HG03103 (cell line): ENCODE measurements at regions not wholly inside any gene's neighbourhood (a gene's known extent, or its start where the extent isn't known, plus 50 kb on each side); places are given as distances from the start of the nearest gene placed in this dataset.

Experiments
- ATAC-seq: cut with Tn5 transposase; IDR thresholded peaks from one replicate; pipeline ENCODE4 v1.9.1; 2021; ENCODE audit warnings: low read depth; ENCODE audit not compliant: unreplicated experiment

GRCh38 chr2:59018737-59019136 lies 777.6 kb upstream of the FANCL start:
- ATAC-seq = no peak

DNA sequence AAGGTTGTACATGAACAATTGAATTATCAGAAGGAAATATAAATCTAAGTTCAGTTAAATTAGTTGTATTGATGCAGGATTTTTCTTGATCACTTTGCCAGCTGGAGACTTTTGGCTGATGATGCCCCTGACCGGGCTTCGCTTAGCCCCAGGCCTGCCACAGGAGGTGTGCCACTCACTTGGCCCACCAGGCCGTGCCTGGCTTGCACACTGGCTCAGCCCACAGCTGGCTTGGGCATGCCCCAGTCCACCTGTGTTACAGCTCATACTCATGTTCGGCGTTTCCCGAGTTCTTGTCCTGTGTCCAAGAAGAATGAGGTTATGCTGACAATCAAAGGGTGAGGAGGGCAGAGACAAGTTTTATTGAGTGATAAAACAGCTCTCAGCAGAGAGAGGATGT lies 773.9 kb upstream of the FANCL start:
- ATAC-seq = no peak

DNA sequence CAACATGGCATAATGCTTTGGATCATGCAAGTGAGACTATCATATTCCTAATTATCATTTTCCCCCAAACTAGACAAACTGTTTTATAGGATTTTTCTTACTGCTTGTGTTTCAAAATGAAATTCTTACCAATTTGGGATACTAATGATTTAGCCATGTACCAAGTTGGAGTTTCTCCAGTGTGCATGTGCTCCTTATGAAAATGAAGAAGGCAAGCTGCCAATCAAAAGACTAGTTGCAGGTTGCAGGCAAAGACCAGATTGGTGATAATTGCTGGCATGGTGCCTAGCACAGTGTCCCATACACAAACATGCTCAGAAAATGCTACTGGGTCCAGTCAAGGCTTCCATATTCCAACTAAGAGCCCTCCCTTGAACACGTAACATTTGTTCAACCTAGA lies 771.8 kb upstream of the FANCL start:
- no peak for ATAC-seq

GRCh38 chr2:59012234-59012633 lies 771.1 kb upstream of the FANCL start:
- no peak for ATAC-seq

DNA sequence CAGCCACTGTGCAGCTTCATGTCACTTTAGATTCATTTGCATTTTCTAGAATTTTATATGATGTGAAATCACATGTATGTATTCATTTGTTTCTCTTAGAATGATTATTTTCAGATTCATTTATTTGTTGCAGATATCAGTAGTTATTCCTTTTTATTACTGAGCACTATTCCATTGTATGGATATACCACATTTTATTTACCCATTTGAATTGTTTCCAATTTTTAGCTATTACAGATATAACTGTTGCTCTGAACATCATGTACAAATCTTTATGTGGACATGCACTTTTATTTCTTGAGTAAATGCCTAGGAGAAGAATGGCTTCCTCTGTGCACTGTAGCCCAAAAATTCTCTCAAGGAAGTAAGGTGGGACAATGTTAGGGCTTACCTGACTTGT lies 767.8 kb upstream of the FANCL start:
- ATAC-seq = no peak

- ATAC-seq = no peak
Observed at GRCh38 chr2:59005836-59006615, 764.9 kb upstream of the FANCL start.

DNA sequence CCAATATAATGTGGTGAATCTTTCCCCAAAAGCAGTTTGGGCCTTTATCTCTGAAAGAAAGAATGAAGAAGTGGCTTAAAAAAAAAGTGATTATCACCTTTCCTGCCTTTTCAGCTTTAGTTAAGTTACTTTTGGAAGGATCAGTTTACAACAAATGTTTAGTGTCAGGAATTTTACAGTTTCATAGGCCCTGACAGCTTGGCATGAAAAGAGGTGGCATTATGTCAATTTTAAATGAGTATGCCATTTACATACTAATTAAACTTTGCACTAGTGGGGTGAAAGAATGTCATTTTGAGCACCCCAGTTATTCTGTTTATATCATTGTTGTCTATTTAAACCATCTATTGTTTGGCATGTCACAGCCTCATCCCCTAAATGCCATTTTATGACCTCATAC lies 763.5 kb upstream of the FANCL start:
- ATAC-seq = no peak

DNA sequence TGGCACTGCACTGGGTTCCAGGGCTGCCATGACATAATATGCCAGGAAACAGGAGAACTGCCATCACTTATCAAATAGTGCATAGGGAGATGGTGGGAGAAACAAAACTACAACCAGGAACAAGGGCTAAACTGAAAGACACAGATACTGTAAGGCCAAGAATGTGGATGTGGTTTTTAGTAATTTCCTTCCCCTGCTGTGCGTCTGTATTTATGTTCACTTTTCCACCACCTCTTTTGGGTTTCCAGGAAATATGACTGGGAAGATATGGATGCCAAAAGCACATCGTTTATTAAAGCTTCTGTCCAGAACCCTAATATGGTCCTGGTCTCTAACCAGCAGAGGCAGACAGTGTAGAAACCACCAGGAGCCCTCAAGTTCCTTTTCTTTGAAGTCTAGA lies 759.7 kb upstream of the FANCL start:
- ATAC-seq = no peak

GRCh38 chr2:58992062-58992706 lies 751.1 kb upstream of the FANCL start:
- ATAC-seq = no peak

GRCh38 chr2:58991357-58991756 lies 750.2 kb upstream of the FANCL start:
- no peak for ATAC-seq

- no peak for ATAC-seq
Observed at GRCh38 chr2:58985541-58985940, 744.4 kb upstream of the FANCL start.

DNA sequence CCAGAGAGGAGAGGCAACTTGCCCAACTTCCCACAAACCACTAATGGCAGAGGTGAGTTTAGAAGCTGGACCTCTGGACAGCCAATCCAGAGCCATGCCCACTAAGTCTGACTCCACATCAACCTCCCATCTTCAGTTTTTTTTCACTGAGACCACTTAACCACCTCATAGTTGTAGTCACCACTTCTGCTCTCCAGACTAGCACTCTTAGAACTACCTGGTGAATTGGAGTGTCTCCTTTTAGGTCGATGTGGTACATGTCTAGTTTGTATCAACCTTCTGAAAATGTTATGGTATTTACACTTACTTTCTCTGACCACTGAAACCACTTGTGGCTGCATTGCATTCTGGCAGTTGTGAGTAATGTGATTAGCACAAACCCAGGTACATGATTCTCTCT lies 743.6 kb upstream of the FANCL start:
- no peak for ATAC-seq

- no peak for ATAC-seq
Observed at GRCh38 chr2:58983111-58983510, 742.0 kb upstream of the FANCL start.

- no peak for ATAC-seq
Observed at GRCh38 chr2:58981237-58981636, 740.1 kb upstream of the FANCL start.

DNA sequence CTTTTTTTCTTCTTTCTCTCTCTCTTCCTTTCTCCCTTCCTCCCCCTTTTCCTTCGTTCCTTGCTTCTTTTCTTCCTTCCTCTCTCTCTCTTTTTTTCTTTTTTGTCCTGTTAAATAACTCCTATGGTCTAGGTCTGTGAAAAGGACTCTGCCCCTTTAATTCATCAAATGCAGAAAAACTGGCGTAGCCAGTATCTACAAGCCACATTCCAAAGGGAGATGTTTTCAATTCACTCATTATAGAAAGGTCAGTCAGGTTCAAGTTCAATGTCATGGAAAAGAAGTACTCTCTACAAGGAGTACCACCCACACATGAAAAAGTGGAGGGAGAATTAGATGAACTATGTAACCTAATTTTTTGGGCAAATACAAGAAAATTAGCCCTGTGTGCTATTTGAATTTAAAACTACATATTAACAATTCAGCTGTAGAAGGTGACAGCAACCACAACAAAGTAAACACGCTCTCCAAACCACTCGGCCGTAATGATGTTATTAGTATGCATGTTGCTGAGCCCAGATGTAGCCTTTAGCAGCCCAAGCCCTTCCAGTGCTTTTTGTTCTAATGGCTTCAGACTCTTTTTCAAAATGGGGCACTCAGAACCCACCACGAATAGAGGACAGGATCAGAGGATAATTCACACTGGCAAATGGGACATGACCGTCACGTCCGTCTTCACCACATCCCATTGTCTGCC lies 735.4 kb upstream of the FANCL start:
- no peak for ATAC-seq

GRCh38 chr2:58974881-58975280 lies 733.8 kb upstream of the FANCL start:
- ATAC-seq = no peak

DNA sequence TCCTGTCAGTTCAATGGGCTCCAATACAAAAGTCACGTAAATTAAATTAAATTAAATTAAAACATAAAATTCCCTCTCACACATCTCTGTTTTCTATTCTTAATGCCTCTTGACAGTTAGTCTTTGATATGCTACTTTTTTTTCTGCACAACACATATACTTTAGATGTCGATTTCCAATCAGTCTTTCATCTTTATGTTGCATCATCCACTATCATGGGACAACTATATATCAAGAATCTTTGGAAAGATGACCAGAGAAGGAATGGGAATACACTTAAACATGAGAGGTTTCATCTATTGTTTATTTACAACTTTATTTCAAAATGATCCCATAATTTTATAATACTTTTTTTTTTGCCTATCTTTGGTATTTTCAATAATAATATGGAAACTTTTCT lies 733.3 kb upstream of the FANCL start:
- ATAC-seq = no peak

GRCh38 chr2:58973811-58974281 lies 732.7 kb upstream of the FANCL start:
- no peak for ATAC-seq

GRCh38 chr2:58972737-58973136 lies 731.6 kb upstream of the FANCL start:
- no peak for ATAC-seq

- no peak for ATAC-seq
Observed at GRCh38 chr2:58971511-58972360, 730.6 kb upstream of the FANCL start.

GRCh38 chr2:58970365-58970764 lies 729.2 kb upstream of the FANCL start:
- ATAC-seq = no peak
